GM12865 (cell line): ENCODE measurements at regions not wholly inside any gene's neighbourhood (a gene's known extent, or its start where the extent isn't known, plus 50 kb on each side); places are given as distances from the start of the nearest gene placed in this dataset.

Experiments used
- DNase-seq: peaks from one replicate; pipeline ENCODE4 v3.0.0; 2010; ENCODE audit warnings: low read depth
- H3K4me3 ChIP-seq: 2 replicates; pipeline ENCODE4 v1.5.1; 2011; ENCODE audit warnings: mild to moderate bottlenecking, low read depth, low read length, control low read depth
- TF ChIP-seq, protein P1 (sequence below): IDR thresholded peaks from 2 replicates; pipeline ENCODE4 v1.5.1; 2011; ENCODE audit warnings: low read length, control low read depth, low read depth, inconsistent platforms; ENCODE audit not compliant: insufficient read depth; ENCODE audit errors: missing control alignments

- no peak for DNase-seq
- TF ChIP-seq, protein P1, sequence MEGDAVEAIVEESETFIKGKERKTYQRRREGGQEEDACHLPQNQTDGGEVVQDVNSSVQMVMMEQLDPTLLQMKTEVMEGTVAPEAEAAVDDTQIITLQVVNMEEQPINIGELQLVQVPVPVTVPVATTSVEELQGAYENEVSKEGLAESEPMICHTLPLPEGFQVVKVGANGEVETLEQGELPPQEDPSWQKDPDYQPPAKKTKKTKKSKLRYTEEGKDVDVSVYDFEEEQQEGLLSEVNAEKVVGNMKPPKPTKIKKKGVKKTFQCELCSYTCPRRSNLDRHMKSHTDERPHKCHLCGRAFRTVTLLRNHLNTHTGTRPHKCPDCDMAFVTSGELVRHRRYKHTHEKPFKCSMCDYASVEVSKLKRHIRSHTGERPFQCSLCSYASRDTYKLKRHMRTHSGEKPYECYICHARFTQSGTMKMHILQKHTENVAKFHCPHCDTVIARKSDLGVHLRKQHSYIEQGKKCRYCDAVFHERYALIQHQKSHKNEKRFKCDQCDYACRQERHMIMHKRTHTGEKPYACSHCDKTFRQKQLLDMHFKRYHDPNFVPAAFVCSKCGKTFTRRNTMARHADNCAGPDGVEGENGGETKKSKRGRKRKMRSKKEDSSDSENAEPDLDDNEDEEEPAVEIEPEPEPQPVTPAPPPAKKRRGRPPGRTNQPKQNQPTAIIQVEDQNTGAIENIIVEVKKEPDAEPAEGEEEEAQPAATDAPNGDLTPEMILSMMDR, result no peak
- H3K4me3 ChIP-seq, result no peak overlapping the region
These were observed 420.6 kb downstream of the LRFN5 start for GRCh38 chr14:42027271-42027670.

- TF ChIP-seq, protein P1, result no peak
- no peak for DNase-seq
These were observed 416.8 kb downstream of the LRFN5 start for GRCh38 chr14:42023452-42023851.

GRCh38 chr14:42014301-42014700 is 407.6 kb downstream of the LRFN5 start:
- no peak for DNase-seq
- TF ChIP-seq, protein P1, result no peak
- H3K4me3 ChIP-seq, result no peak overlapping the region

More at GRCh38 chr14:42023452-42023851, 416.8 kb downstream of the LRFN5 start:
- no peak overlapping the region for H3K4me3 ChIP-seq

- TF ChIP-seq, protein P1, result no peak
- no peak for DNase-seq
- no peak overlapping the region for H3K4me3 ChIP-seq
These were observed 406.9 kb downstream of the LRFN5 start for GRCh38 chr14:42013559-42013958.

DNA sequence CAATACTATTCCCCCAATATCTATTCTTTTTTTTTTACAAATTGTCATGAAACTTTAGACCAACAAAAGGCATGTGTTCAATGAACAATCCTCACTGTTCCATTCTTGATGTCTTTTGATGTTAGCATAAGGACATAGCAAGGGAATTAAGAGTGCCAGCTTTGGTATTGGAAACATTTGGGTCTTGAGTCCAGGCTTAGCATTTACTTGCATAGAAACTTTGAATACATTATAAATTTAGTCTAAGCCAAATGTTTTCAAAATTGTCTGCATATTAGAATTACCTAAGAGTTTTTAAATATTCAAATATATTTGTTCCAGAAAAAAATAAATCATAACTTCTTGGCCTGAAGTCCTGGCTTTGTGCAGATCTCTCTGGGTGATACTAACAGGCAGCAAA is 406.5 kb downstream of the LRFN5 start:
- H3K4me3 ChIP-seq, result no peak overlapping the region
- TF ChIP-seq, protein P1, result no peak
- no peak for DNase-seq

DNA sequence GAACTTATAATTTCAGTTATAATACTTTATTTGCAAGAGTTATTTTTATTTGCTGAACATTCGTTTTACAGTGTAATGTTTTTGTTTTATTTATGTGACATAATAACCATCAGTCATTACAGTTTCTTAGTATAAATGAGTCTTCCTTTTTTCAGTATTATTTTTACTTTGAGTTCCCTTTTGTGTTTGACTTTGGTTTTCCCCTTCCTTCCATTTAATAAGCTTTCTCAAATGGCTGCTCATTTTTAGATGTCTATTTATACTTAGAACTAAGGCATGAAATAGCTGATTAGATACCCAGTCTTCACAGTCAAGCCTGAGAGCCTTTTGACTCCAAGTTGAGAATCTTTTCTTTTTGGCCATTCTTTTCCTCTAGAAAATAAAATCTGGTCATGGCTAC is 404.5 kb downstream of the LRFN5 start:
- H3K4me3 ChIP-seq, result no peak overlapping the region
- DNase-seq, result no peak
- TF ChIP-seq, protein P1, result no peak

DNA sequence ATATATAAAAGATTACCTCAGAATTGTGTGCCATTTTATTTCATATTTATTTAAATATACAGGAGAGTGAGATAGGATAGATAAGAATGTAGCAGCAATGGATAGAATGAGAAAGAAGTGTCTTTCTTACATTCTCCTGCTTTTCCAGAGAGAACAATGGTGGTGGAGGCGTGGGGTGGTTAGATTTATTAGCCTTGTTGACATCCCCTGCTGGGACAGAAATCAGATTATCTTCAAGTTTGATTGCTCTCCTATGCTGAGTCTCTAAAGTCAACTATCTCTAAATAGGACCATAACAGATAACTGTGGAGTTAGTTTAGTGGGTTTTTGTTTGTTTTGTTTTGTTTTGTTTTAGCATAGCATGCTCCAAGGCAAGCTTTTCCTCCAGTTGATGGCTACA is 397.6 kb downstream of the LRFN5 start:
- DNase-seq, result no peak
- no peak overlapping the region for H3K4me3 ChIP-seq
- TF ChIP-seq, protein P1, result no peak
